HCT116 (cell line): ENCODE measurements at regions not wholly inside any gene's neighbourhood (a gene's known extent, or its start where the extent isn't known, plus 50 kb on each side); places are given as distances from the start of the nearest gene placed in this dataset.

ENCODE experiments used
- ATAC-seq: fragments of 200-7000 bp; cut with Tn5 transposase; 2 replicates; pipeline ENCODE4 v1.9.1; 2020; ENCODE audit warnings: mild to moderate bottlenecking, moderate library complexity
- BruUV-seq: library from RNA; stranded (reverse); fragments of 400-500 nt; replicated peaks from 2 replicates; lab custom pipeline; 2021; lab: Mats Ljungman, UMichigan
- CTCF ChIA-PET: fragments of 300-600 bp; sonication (Branson Sonifier 250); formaldehyde crosslinking; loops from one replicate; lab custom pipeline; 2021; ENCODE audit warnings: antibody characterized with exemption; lab: Charles Lee
- POLR2A ChIA-PET: fragments of 300-600, 350-600 bp; sonication (Branson Sonifier 250); formaldehyde crosslinking; loops from one replicate; lab custom pipeline; 2021; ENCODE audit warnings: antibody characterized with exemption; lab: Charles Lee
- RAD21 ChIA-PET, 2 experiments: fragments of 300-600 bp; sonication (Branson Sonifier 250); formaldehyde crosslinking; loops; one replicate each; lab custom pipeline; 2023; ENCODE audit warnings: low total read pairs in 2 of 2; ENCODE audit not compliant: uncharacterized antibody in 2 of 2, unreplicated experiment in 2 of 2, low non-redundant PET in 1 of 2; lab: Charles Lee
- DNase-seq: peaks from one replicate; pipeline ENCODE4 v3.0.0-alpha.2; 2010; ENCODE audit warnings: low read depth, low spot score
- H2AFZ ChIP-seq: fragments of 200-600 bp; shearing (Covaris generic), sonication (generic); 2 replicates; pipeline ENCODE4 v1.6.1; 2017; ENCODE audit warnings: low read depth, mixed run types, mixed read lengths, antibody characterized with exemption, low read length; ENCODE audit not compliant: poor library complexity, severe bottlenecking
- H3K27ac ChIP-seq: 2 replicates; pipeline ENCODE4 v1.5.1; 2012; ENCODE audit warnings: low read depth, low read length
- H3K27me3 ChIP-seq: fragments of 200-600 bp; sonication (generic); 2 replicates; pipeline ENCODE4 v1.6.1; 2016; ENCODE audit warnings: mixed run types, low read length, mixed read lengths; ENCODE audit not compliant: insufficient read depth
- H3K36me3 ChIP-seq, 2 experiments: fragments of 200-500 bp in 1 of 2; fragments of 200-600 bp in 1 of 2; sonication (Bioruptor generic) in 1 of 2; sonication (generic) in 1 of 2; 2 replicates each; pipeline versions ENCODE4 v1.5.1 to v1.6.1; 2014 to 2016; ENCODE audit warnings: low read length in 2 of 2, inconsistent platforms in 1 of 2, mixed read lengths in 1 of 2, mixed run types in 1 of 2; ENCODE audit not compliant: insufficient read depth in 2 of 2, control insufficient read depth in 1 of 2
- H3K4me1 ChIP-seq, 2 experiments: fragments of 200-600 bp in 1 of 2; sonication (generic) in 1 of 2; 2 replicates each; pipeline versions ENCODE4 v1.5.1 to v1.6.1; 2012 to 2017; ENCODE audit warnings: low read length in 2 of 2, inconsistent platforms in 1 of 2, mild to moderate bottlenecking in 1 of 2, mixed read lengths in 1 of 2, mixed run types in 1 of 2, moderate library complexity in 1 of 2; ENCODE audit not compliant: insufficient read depth in 2 of 2, control insufficient read depth in 1 of 2
- H3K4me2 ChIP-seq: fragments of 200-600 bp; sonication (generic); 2 replicates; pipeline ENCODE4 v1.6.1; 2017; ENCODE audit warnings: mixed run types, low read length, mixed read lengths
- H3K4me3 ChIP-seq, 2 experiments: fragments of 200-600 bp in 1 of 2; sonication (generic) in 1 of 2; replicated peaks in 1 of 2; 2 replicates each; pipeline ENCODE4 v1.5.1; 2011 to 2016; ENCODE audit warnings: low read length in 2 of 2, control low read depth in 1 of 2, low read depth in 1 of 2, mild to moderate bottlenecking in 1 of 2, mixed read lengths in 1 of 2, mixed run types in 1 of 2
- H3K79me2 ChIP-seq: fragments of 200-600 bp; sonication (generic); 2 replicates; pipeline ENCODE4 v1.6.1; 2017; ENCODE audit warnings: mild to moderate bottlenecking, mixed run types, low read length, moderate library complexity, mixed read lengths; ENCODE audit not compliant: insufficient read depth
- H3K9ac ChIP-seq: fragments of 200-600 bp; sonication (generic); 2 replicates; pipeline ENCODE4 v1.6.1; 2016; ENCODE audit warnings: low read length, mixed read lengths
- H3K9me2 ChIP-seq: fragments of 200-600 bp; sonication (generic), shearing (Covaris generic); 2 replicates; pipeline ENCODE4 v1.6.1; 2017; ENCODE audit warnings: mixed run types, mild to moderate bottlenecking, moderate library complexity; ENCODE audit not compliant: insufficient read depth
- H3K9me3 ChIP-seq, 2 experiments: fragments of 200-500 bp in 1 of 2; fragments of 200-600 bp in 1 of 2; sonication (Bioruptor generic) in 1 of 2; sonication (generic) in 1 of 2; 2 replicates each; pipeline ENCODE4 v1.6.1; 2014 to 2017; ENCODE audit warnings: low read length in 2 of 2, mixed read lengths in 2 of 2, inconsistent platforms in 1 of 2, low read depth in 1 of 2, mild to moderate bottlenecking in 1 of 2, mixed run types in 1 of 2, moderate library complexity in 1 of 2; ENCODE audit not compliant: control insufficient read depth in 1 of 2, insufficient read depth in 1 of 2
- H4K20me1 ChIP-seq: fragments of 200-600 bp; sonication (generic), shearing (Covaris generic); 2 replicates; pipeline ENCODE4 v1.6.1; 2017; ENCODE audit warnings: mixed run types, mild to moderate bottlenecking, moderate library complexity; ENCODE audit not compliant: insufficient read depth
- CTCF ChIP-seq, 3 experiments: fragments of 200-600 bp in 1 of 3; sonication (generic) in 1 of 3; IDR thresholded peaks in 2 of 3; conservative IDR thresholded peaks in 1 of 3; 2 replicates each; pipeline ENCODE4 v1.5.1; 2012 to 2017; ENCODE audit warnings: low read depth in 2 of 3, low read length in 2 of 3, antibody characterized with exemption in 1 of 3, borderline replicate concordance in 1 of 3, control low read depth in 1 of 3, mild to moderate bottlenecking in 1 of 3, mixed read lengths in 1 of 3, mixed run types in 1 of 3, moderate library complexity in 1 of 3; ENCODE audit not compliant: insufficient read depth in 1 of 3
- ELF1 ChIP-seq: IDR thresholded peaks from 2 replicates; pipeline ENCODE4 v1.6.1; 2012; ENCODE audit warnings: low read depth, borderline replicate concordance
- EZH2 ChIP-seq: fragments of 200-600 bp; sonication (generic); IDR thresholded peaks from 2 replicates; pipeline ENCODE4 v1.6.1; 2017; ENCODE audit warnings: antibody characterized with exemption, mixed run types
- JUND ChIP-seq: IDR thresholded peaks from 2 replicates; pipeline ENCODE4 v1.6.1; 2012
- POLR2A ChIP-seq: IDR thresholded peaks from 2 replicates; pipeline ENCODE4 v1.7.0; 2011; ENCODE audit warnings: borderline replicate concordance; ENCODE audit not compliant: insufficient read depth, insufficient read length; ENCODE audit errors: extremely low read depth
- REST ChIP-seq: IDR thresholded peaks from 2 replicates; pipeline ENCODE4 v1.6.1; 2012; ENCODE audit warnings: low read depth
- SP1 ChIP-seq: IDR thresholded peaks from 2 replicates; pipeline ENCODE4 v1.6.1; 2012; ENCODE audit warnings: low read depth
- YY1 ChIP-seq: IDR thresholded peaks from 2 replicates; pipeline ENCODE4 v1.6.1; 2011; ENCODE audit warnings: low read length, low read depth, moderate library complexity, mild to moderate bottlenecking; ENCODE audit not compliant: insufficient replicate concordance; ENCODE audit errors: extremely low read depth
- ZNF274 ChIP-seq: fragments of 200-500 bp; sonication (Bioruptor generic); IDR thresholded peaks from 2 replicates; pipeline ENCODE4 v1.6.1; 2014; ENCODE audit warnings: mild to moderate bottlenecking, low read depth, low read length, inconsistent platforms
- intact Hi-C: fragments of 100-400 bp; cut with micrococcal nuclease; formaldehyde crosslinking; loops from 2 replicates; pipeline ENCODE4 v1.10.0; 2022
- TF ChIP-seq, protein P1 (sequence below): IDR thresholded peaks from 2 replicates; pipeline ENCODE4 v1.6.1; 2012

DNA sequence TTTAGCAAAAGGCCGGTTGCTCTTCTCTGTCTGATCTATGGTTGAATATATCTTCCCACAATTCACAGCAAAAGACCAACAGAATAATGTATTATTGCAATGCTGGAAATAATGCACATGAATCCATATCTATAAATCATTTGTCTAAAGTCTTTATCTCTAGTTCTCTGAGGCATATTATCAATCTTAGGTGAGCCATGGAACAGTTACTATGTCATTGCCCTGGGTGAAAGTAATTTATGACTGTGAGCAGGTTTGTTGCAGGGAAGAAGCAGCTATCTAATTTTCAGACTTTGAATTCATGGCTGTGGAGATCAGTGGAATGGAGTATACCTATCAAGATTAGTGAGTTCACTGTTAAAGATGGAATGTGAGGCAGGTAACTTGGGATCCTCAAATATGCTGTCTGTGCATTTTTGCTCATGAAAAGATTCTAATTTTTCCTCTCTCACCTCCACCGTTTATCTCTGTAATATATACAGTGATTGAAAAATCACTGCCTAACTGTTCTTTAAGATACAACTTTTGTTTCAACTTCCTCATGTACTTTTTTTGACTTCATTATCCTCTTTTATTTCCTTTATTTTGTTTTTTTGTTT lies 256.8 kb upstream of the ARSJ start:
- Histone ChIP-seq H4K20me1 (no peaks in the 10 kb centered on the region), H3K9me3 (no peaks in the 10 kb centered on the region), H3K9me2 (no peaks in the 10 kb centered on the region), H3K27me3 (no peaks in the 10 kb centered on the region), H3K27ac (no peak overlapping the region), H3K79me2 (no peaks in the 10 kb centered on the region), H3K9ac (no peak overlapping the region), H3K36me3 (no peaks in the 10 kb centered on the region), H3K4me1 (no peaks in the 10 kb centered on the region), H3K4me3 (no peak overlapping the region), H3K4me2 (no peak overlapping the region), H2AFZ (no peak overlapping the region)
- no peak for DNase-seq
- ChIA-PET POLR2A (no interaction called here), RAD21 (no interaction called here), CTCF (no interaction called here)
- intact Hi-C loops = no loop called here
- TF ChIP-seq ZNF274 (no peak), SP1 (no peak), YY1 (no peak), REST (no peak), CTCF (IDR thresholded peaks at IDR 0.05 in 2 of 3, conservative IDR thresholded peaks at IDR 0.05 in 1 of 3; ENCODE audit: borderline replicate concordance in 1 of 3, insufficient read depth in 1 of 3, low read depth in 2 of 3, low read length in 2 of 3) (no peak), EZH2 (no peak), JUND (no peak), POLR2A (no peak), ELF1 (no peak)
- TF ChIP-seq, protein P1, sequence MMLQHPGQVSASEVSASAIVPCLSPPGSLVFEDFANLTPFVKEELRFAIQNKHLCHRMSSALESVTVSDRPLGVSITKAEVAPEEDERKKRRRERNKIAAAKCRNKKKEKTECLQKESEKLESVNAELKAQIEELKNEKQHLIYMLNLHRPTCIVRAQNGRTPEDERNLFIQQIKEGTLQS = no peak
- no TSS peak for BruUV-seq
- no peak for ATAC-seq
